Activated naive CD4-positive, alpha-beta T cell treated with anti-CD3 and anti-CD28 coated beads, Interleukin-2, amount 50 U/mL, for 72 hours (primary cell): ENCODE measurements at regions not wholly inside any gene's neighbourhood (a gene's known extent, or its start where the extent isn't known, plus 50 kb on each side); places are given as distances from the start of the nearest gene placed in this dataset.
"Not testable (repeated sequence)": the region's sequence is repeated elsewhere in the genome, so short reads cannot be mapped to it uniquely, and the experiment has no call there.

Experiments used
- ATAC-seq, 2 donors: fragments of 150-1000 bp; cut with Tn5 transposase; 2 replicates each; pipeline ENCODE4 v1.10.0; 2021; ENCODE audit warnings: mild to moderate bottlenecking in 2 of 2, moderate library complexity in 2 of 2
- DNase-seq, 2 donors: peaks; one replicate each; pipeline ENCODE4 v3.0.0; 2021 to 2022; ENCODE audit warnings: low spot score in 2 of 2
- H3K27ac Mint-ChIP-seq, 2 donors: one replicate each; pipeline ENCODE4 v1.8.0; 2022; ENCODE audit warnings: mild to moderate bottlenecking in 2 of 2, mixed read lengths in 2 of 2
- H3K36me3 Mint-ChIP-seq, 2 donors: one replicate each; pipeline ENCODE4 v1.8.0; 2022; ENCODE audit warnings: mixed read lengths in 2 of 2
- H3K9me3 Mint-ChIP-seq, 2 donors: one replicate each; pipeline ENCODE4 v1.8.0; 2022; ENCODE audit warnings: mixed read lengths in 2 of 2

GRCh38 chr1:104197516-104197915, 447.8 kb downstream of the AMY1C start:
- H3K27ac Mint-ChIP-seq: no peak overlapping the region
- DNase-seq (no peak), ATAC-seq (no peak)
- peaks cover 14 to 20% of the 10 kb centered on the region in 2 donors for H3K9me3 Mint-ChIP-seq
- no peaks in the 10 kb centered on the region for H3K36me3 Mint-ChIP-seq

GRCh38 chr1:104212239-104212638, 462.5 kb downstream of the AMY1C start:
- H3K36me3 Mint-ChIP-seq: peaks cover 0 to 6% of the 10 kb centered on the region in 2 donors
- DNase-seq (no peak), ATAC-seq (no peak)
- H3K9me3 Mint-ChIP-seq: peaks cover 18 to 21% of the 10 kb centered on the region in 2 donors
- H3K27ac Mint-ChIP-seq: no peak overlapping the region

GRCh38 chr1:104217395-104217986, 467.8 kb downstream of the AMY1C start:
- DNase-seq, H3K27ac Mint-ChIP-seq, ATAC-seq, H3K36me3 Mint-ChIP-seq: not testable (repeated sequence)
- peaks cover 19 to 22% of the 10 kb centered on the region in 2 donors for H3K9me3 Mint-ChIP-seq

- peaks cover 12 to 13% of the 10 kb centered on the region in 2 donors for H3K9me3 Mint-ChIP-seq
- ATAC-seq (no peak), DNase-seq (no peak)
- H3K36me3 Mint-ChIP-seq: no peaks in the 10 kb centered on the region
- no peak overlapping the region for H3K27ac Mint-ChIP-seq
Observed at GRCh38 chr1:104229860-104230259, 480.2 kb downstream of the AMY1C start.

GRCh38 chr1:104231676-104232075, 482.0 kb downstream of the AMY1C start:
- Mint-ChIP-seq H3K36me3 (no peaks in the 10 kb centered on the region), H3K9me3 (peaks cover 12 to 19% of the 10 kb centered on the region in 2 donors), H3K27ac (no peak overlapping the region)
- DNase-seq: no peak
- no peak for ATAC-seq

GRCh38 chr1:104235141-104235540, 485.4 kb downstream of the AMY1C start:
- ATAC-seq: no peak

GRCh38 chr1:104238991-104239390, 489.3 kb downstream of the AMY1C start:
- peaks cover 12 to 17% of the 10 kb centered on the region in 2 donors for H3K9me3 Mint-ChIP-seq
- ATAC-seq (no peak), DNase-seq (no peak)
- no peak overlapping the region for H3K27ac Mint-ChIP-seq
- no peaks in the 10 kb centered on the region for H3K36me3 Mint-ChIP-seq

More at GRCh38 chr1:104235141-104235540, 485.4 kb downstream of the AMY1C start:
- peaks cover 9 to 15% of the 10 kb centered on the region in 2 donors for H3K9me3 Mint-ChIP-seq
- H3K27ac Mint-ChIP-seq: no peak overlapping the region
- no peak for DNase-seq
- H3K36me3 Mint-ChIP-seq: no peaks in the 10 kb centered on the region

GRCh38 chr1:104248385-104248784, 498.7 kb downstream of the AMY1C start:
- no peaks in the 10 kb centered on the region for H3K36me3 Mint-ChIP-seq
- peaks cover 8 to 13% of the 10 kb centered on the region in 2 donors for H3K9me3 Mint-ChIP-seq
- ATAC-seq: no peak
- no peak overlapping the region for H3K27ac Mint-ChIP-seq
- no peak for DNase-seq

GRCh38 chr1:104259481-104259880, 509.8 kb downstream of the AMY1C start:
- no peak for ATAC-seq
- no peak for DNase-seq
- Mint-ChIP-seq H3K9me3 (peaks cover 12 to 26% of the 10 kb centered on the region in 2 donors), H3K36me3 (peaks cover 0 to 6% of the 10 kb centered on the region in 2 donors), H3K27ac (no peak overlapping the region)

GRCh38 chr1:104263110-104263509, 513.4 kb downstream of the AMY1C start:
- not testable (repeated sequence) for DNase-seq, H3K36me3 Mint-ChIP-seq, ATAC-seq, H3K27ac Mint-ChIP-seq
- peaks cover 19 to 34% of the 10 kb centered on the region in 2 donors for H3K9me3 Mint-ChIP-seq

- ATAC-seq (no peak), DNase-seq (no peak)
- no peak overlapping the region for H3K27ac Mint-ChIP-seq
- H3K9me3 Mint-ChIP-seq: peaks cover 20 to 29% of the 10 kb centered on the region in 2 donors
- peaks cover 0 to 6% of the 10 kb centered on the region in 2 donors for H3K36me3 Mint-ChIP-seq
Observed at GRCh38 chr1:104264521-104264920, 514.8 kb downstream of the AMY1C start.

- H3K36me3 Mint-ChIP-seq: peaks cover 0 to 2% of the 10 kb centered on the region in 2 donors
- peaks cover 18 to 23% of the 10 kb centered on the region in 2 donors for H3K9me3 Mint-ChIP-seq
- no peak for DNase-seq
- no peak for ATAC-seq
- H3K27ac Mint-ChIP-seq: no peak overlapping the region
Observed at GRCh38 chr1:104265163-104265562, 515.5 kb downstream of the AMY1C start.

GRCh38 chr1:104266612-104267011, 516.9 kb downstream of the AMY1C start:
- Mint-ChIP-seq H3K9me3 (peaks cover 19 to 21% of the 10 kb centered on the region in 2 donors), H3K27ac (no peak overlapping the region), H3K36me3 (no peaks in the 10 kb centered on the region)
- ATAC-seq: no peak
- DNase-seq: no peak

GRCh38 chr1:104288322-104288721, 538.6 kb downstream of the AMY1C start:
- peaks cover 13 to 24% of the 10 kb centered on the region in 2 donors for H3K9me3 Mint-ChIP-seq
- H3K36me3 Mint-ChIP-seq, DNase-seq, H3K27ac Mint-ChIP-seq, ATAC-seq: not testable (repeated sequence)

- DNase-seq: no peak
- no peak for ATAC-seq
- H3K27ac Mint-ChIP-seq: no peak overlapping the region
- H3K36me3 Mint-ChIP-seq: no peaks in the 10 kb centered on the region
- peaks cover 16 to 28% of the 10 kb centered on the region in 2 donors for H3K9me3 Mint-ChIP-seq
Observed at GRCh38 chr1:104291156-104291555, 541.5 kb downstream of the AMY1C start.

GRCh38 chr1:104294259-104294658, 544.6 kb downstream of the AMY1C start:
- no peak for ATAC-seq
- Mint-ChIP-seq H3K27ac (no peak overlapping the region), H3K36me3 (no peaks in the 10 kb centered on the region)

GRCh38 chr1:104295511-104295910, 545.8 kb downstream of the AMY1C start:
- DNase-seq (no peak), ATAC-seq (no peak)
- no peaks in the 10 kb centered on the region for H3K36me3 Mint-ChIP-seq
- peaks cover 12 to 18% of the 10 kb centered on the region in 2 donors for H3K9me3 Mint-ChIP-seq
- H3K27ac Mint-ChIP-seq: no peak overlapping the region

More at GRCh38 chr1:104294259-104294658, 544.6 kb downstream of the AMY1C start:
- peaks cover 12 to 20% of the 10 kb centered on the region in 2 donors for H3K9me3 Mint-ChIP-seq
- DNase-seq: no peak

GRCh38 chr1:104309673-104310072, 560.0 kb downstream of the AMY1C start:
- Mint-ChIP-seq H3K9me3 (peaks cover 32 to 38% of the 10 kb centered on the region in 2 donors), H3K27ac (no peak overlapping the region), H3K36me3 (peaks cover 0 to 6% of the 10 kb centered on the region in 2 donors)
- DNase-seq (no peak), ATAC-seq (no peak)
